T-helper 2 cell treated with Interferon-gamma antibody and Interleukin-4, amounts not matched to agents 100 ng/mL and 5 ng/mL, for 36 hours (primary cell): ENCODE measurements at regions not wholly inside any gene's neighbourhood (a gene's known extent, or its start where the extent isn't known, plus 50 kb on each side); places are given as distances from the start of the nearest gene placed in this dataset.

Experiments
- intact Hi-C: fragments of 100-400 bp; cut with micrococcal nuclease; formaldehyde crosslinking; loops from one replicate; pipeline ENCODE4 v1.15.1; 2023

- intact Hi-C loops: no loop called here
These were observed 299.9 kb downstream of the RAB28 start for GRCh38 chr4:13184199-13184598.

- intact Hi-C loops: no loop called here
These were observed 302.0 kb downstream of the RAB28 start for GRCh38 chr4:13182133-13182532.

GRCh38 chr4:13181681-13182080 is 302.5 kb downstream of the RAB28 start:
- intact Hi-C loops: no loop called here

- intact Hi-C loops: no loop called here
These were observed 303.4 kb downstream of the RAB28 start for GRCh38 chr4:13180701-13181100.

- intact Hi-C loops: no loop called here
These were observed 305.5 kb downstream of the RAB28 start for GRCh38 chr4:13178621-13179020.

GRCh38 chr4:13176741-13177142 is 307.4 kb downstream of the RAB28 start:
- intact Hi-C loops: no loop called here

GRCh38 chr4:13174926-13175325 is 309.2 kb downstream of the RAB28 start:
- intact Hi-C loops: no loop called here

- intact Hi-C loops: no loop called here
These were observed 310.1 kb downstream of the RAB28 start for GRCh38 chr4:13174001-13174400.

GRCh38 chr4:13171292-13172057 is 312.7 kb downstream of the RAB28 start:
- intact Hi-C loops: no loop called here

- intact Hi-C loops: no loop called here
These were observed 314.2 kb downstream of the RAB28 start for GRCh38 chr4:13169731-13170525.

- intact Hi-C loops: no loop called here
These were observed 315.8 kb downstream of the RAB28 start for GRCh38 chr4:13168326-13168725.

GRCh38 chr4:13166214-13166613 is 317.9 kb downstream of the RAB28 start:
- intact Hi-C loops: no loop called here

- intact Hi-C loops: no loop called here
These were observed 319.3 kb downstream of the RAB28 start for GRCh38 chr4:13164783-13165331.

- intact Hi-C loops: no loop called here
These were observed 321.3 kb downstream of the RAB28 start for GRCh38 chr4:13162886-13163285.

- intact Hi-C loops: no loop called here
These were observed 323.2 kb downstream of the RAB28 start for GRCh38 chr4:13160920-13161319.

GRCh38 chr4:13159041-13159620 is 325.0 kb downstream of the RAB28 start:
- intact Hi-C loops: no loop called here

GRCh38 chr4:13151194-13151593 is 332.9 kb downstream of the RAB28 start:
- intact Hi-C loops: no loop called here

GRCh38 chr4:13143222-13144070 is 340.7 kb downstream of the RAB28 start:
- intact Hi-C loops: no loop called here

- intact Hi-C loops: no loop called here
These were observed 341.4 kb downstream of the RAB28 start for GRCh38 chr4:13142726-13143125.

- intact Hi-C loops: no loop called here
These were observed 341.9 kb downstream of the RAB28 start for GRCh38 chr4:13142191-13142590.

GRCh38 chr4:13137390-13137789 is 346.8 kb downstream of the RAB28 start:
- intact Hi-C loops: no loop called here
